ENCODE measurements at regions not wholly inside any gene's neighbourhood (a gene's known extent, or its start where the extent isn't known, plus 50 kb on each side); places are given as distances from the start of the nearest gene placed in this dataset.

- TF ChIP-seq CTCF (IDR thresholded peaks at IDR 0.05; ENCODE audit: poor library complexity), result no peak
- TF ChIP-seq EZH2phosphoT487 (IDR thresholded peaks at IDR 0.05; ENCODE audit: low read depth, severe bottlenecking, unreplicated experiment), result no peak
Observed at GRCh38 chr13:77398825-77399620, 72.1 kb upstream of the MYCBP2 start.

Measured in hepatocyte (in vitro differentiated cells).